ENCODE measurements at regions not wholly inside any gene's neighbourhood (a gene's known extent, or its start where the extent isn't known, plus 50 kb on each side); places are given as distances from the start of the nearest gene placed in this dataset.

DNA sequence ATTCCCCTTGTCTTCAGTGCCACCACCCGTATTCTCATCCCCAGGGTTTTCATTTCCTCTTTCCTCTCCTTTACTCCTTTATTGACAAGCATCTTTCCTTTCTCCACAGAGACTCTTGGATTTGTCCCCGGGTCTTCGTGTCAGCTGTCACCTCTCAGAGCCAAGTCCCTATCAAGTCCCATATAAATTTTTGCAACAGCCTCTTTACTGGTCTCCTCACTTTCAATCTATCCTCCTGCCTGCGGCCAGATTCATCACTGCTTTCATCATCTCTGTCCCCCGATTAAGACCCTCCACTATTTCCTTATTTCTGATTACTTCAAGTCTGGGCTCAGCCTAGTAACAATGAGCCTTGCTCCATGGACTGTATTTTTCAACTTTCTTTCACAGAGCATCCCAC lies 113.8 kb downstream of the CTAGE1 start:
- H3K36me3 Mint-ChIP-seq (ENCODE audit: low read depth), result no peaks in the 10 kb centered on the region
- no peaks in the 10 kb centered on the region for H3K27me3 Mint-ChIP-seq (ENCODE audit: low read depth)
- no peak overlapping the region for H3K4me3 Mint-ChIP-seq
- no peak overlapping the region for H3K27ac Mint-ChIP-seq
- TF ChIP-seq, protein P1, sequence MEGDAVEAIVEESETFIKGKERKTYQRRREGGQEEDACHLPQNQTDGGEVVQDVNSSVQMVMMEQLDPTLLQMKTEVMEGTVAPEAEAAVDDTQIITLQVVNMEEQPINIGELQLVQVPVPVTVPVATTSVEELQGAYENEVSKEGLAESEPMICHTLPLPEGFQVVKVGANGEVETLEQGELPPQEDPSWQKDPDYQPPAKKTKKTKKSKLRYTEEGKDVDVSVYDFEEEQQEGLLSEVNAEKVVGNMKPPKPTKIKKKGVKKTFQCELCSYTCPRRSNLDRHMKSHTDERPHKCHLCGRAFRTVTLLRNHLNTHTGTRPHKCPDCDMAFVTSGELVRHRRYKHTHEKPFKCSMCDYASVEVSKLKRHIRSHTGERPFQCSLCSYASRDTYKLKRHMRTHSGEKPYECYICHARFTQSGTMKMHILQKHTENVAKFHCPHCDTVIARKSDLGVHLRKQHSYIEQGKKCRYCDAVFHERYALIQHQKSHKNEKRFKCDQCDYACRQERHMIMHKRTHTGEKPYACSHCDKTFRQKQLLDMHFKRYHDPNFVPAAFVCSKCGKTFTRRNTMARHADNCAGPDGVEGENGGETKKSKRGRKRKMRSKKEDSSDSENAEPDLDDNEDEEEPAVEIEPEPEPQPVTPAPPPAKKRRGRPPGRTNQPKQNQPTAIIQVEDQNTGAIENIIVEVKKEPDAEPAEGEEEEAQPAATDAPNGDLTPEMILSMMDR (IDR thresholded peaks at IDR 0.05; ENCODE audit: unreplicated experiment in 3 of 3), result no peak
- H3K4me1 Mint-ChIP-seq, result peaks cover 6% of the 10 kb centered on the region
- no peaks in the 10 kb centered on the region for H3K9me3 Mint-ChIP-seq

DNA sequence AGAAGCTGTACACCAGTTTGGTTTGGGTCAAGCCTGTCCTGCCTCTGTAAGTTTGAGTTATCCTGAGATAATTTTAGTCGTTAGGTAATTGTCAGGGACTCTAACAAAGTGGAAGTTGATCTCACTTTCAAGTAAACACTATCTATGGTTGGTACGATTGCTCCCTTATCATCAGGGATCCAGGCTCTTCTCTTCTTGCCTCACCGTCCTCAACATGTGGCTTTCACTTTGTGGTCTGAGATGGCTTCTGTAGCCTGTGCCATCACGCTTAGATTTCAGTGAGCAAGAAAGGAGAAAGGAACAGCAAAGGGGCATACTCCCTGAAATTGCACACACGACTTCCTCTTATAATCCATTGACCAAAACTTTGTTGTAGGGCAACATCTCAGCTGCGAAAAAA lies 115.6 kb downstream of the CTAGE1 start:
- TF ChIP-seq, protein P1 (IDR thresholded peaks at IDR 0.05; ENCODE audit: unreplicated experiment in 3 of 3), result no peak
- no peak overlapping the region for H3K27ac Mint-ChIP-seq

DNA sequence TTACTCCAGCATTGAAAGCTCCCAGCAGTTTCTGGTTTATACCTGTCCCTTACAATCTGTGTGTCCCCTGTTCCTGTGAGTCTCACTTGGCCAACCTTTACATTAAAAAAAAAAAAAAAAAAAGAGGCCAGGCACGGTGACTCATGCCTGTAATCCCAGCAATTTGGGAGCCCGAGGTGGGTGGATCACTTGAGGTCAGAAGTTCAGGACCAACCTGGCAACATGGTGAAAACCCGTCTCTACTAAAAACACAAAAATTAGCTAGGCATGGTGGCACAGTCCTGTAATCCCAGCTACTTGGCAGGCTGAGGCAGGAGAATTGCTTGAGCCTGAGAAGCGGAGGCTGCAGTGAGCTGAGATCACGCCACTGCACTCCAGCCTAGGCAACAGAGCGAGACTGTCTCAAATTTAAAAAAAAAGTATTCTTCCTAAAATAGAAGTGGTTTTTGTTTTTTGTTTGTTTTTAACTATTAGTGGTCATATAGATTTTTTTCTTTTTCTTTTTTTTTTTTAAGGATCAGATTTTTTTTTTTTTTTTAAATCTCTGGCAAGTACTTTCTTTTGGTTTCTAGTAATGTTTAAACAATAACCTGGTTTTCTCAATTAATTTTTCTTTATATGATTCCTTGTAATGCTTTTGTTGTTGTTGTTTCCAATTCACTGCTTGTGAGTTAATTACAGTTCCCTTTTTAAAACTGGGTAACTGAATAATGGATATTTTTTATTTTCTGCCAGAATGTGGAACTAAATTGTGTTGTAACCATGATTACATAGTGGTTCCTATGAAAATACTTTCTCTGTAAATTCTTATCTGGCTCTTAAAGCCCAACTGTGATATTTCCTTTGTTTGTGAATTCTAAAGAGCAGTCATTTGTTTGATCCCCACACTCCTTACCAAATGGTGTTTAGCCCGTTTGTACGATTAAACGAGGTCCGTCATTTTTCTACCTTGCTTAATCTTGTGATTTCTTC lies 116.8 kb downstream of the CTAGE1 start:
- TF ChIP-seq, protein P1 (IDR thresholded peaks at IDR 0.05; ENCODE audit: unreplicated experiment in 3 of 3), result no peak
- Mint-ChIP-seq H3K9me3 (no peaks in the 10 kb centered on the region), H3K27me3 (ENCODE audit: low read depth) (no peaks in the 10 kb centered on the region)

More for the DNA sequence above, 115.6 kb downstream of the CTAGE1 start:
- peaks cover 6% of the 10 kb centered on the region for H3K4me1 Mint-ChIP-seq
- H3K4me3 Mint-ChIP-seq, result no peak overlapping the region
- H3K9me3 Mint-ChIP-seq, result no peaks in the 10 kb centered on the region
- H3K36me3 Mint-ChIP-seq (ENCODE audit: low read depth), result no peaks in the 10 kb centered on the region
- H3K27me3 Mint-ChIP-seq (ENCODE audit: low read depth), result no peaks in the 10 kb centered on the region

DNA sequence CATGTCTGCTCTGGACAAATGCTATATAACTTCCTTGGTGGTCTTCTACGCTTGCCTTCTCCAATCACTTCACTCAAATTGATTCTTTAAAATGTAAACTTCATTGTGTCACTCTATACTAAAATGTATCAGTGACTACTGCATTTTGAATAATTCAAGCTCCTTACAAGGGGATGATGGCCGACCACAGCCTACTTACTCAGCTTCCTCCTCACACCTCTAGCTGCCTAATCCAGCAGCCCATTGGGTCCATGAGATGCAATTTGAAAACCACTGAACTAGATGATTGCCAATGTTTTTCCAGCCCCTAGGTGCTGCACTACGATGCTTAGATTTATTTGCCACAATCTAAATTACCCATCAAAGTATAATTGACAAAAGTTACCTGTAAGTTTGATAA lies 120.7 kb downstream of the CTAGE1 start:
- H3K36me3 Mint-ChIP-seq (ENCODE audit: low read depth), result no peaks in the 10 kb centered on the region
- TF ChIP-seq, protein P1 (IDR thresholded peaks at IDR 0.05; ENCODE audit: unreplicated experiment in 3 of 3), result no peak
- no peaks in the 10 kb centered on the region for H3K27me3 Mint-ChIP-seq (ENCODE audit: low read depth)
- no peak overlapping the region for H3K27ac Mint-ChIP-seq
- no peak overlapping the region for H3K4me3 Mint-ChIP-seq
- no peaks in the 10 kb centered on the region for H3K4me1 Mint-ChIP-seq
- H3K9me3 Mint-ChIP-seq, result peaks cover 2% of the 10 kb centered on the region

More for the DNA sequence above, 116.8 kb downstream of the CTAGE1 start:
- Mint-ChIP-seq H3K27ac (no peak overlapping the region), H3K4me3 (no peak overlapping the region), H3K4me1 (peaks cover 6% of the 10 kb centered on the region), H3K36me3 (ENCODE audit: low read depth) (no peaks in the 10 kb centered on the region)

DNA sequence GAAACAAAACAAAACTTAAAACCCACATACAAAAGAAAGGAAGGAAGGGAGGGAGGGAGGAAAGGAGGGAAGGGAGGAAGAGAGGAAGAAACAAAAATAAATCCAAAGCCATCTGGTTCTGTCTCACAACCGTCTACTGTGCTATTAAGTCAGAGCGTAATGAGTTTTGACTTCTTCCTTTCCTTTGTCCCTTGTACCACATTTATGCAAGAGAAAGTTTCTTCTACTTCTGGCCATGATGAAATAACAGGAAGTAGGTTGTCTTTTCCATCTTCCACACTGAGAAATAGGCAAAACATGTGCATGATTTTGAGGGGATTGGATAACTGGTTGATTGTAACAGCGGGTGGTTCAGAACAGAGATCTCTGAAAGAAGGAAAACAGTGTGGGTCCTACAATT lies 121.4 kb downstream of the CTAGE1 start:
- H3K27ac Mint-ChIP-seq, result no peak overlapping the region
- TF ChIP-seq, protein P1 (IDR thresholded peaks at IDR 0.05; ENCODE audit: unreplicated experiment in 3 of 3), result no peak
- H3K36me3 Mint-ChIP-seq (ENCODE audit: low read depth), result no peaks in the 10 kb centered on the region
- no peaks in the 10 kb centered on the region for H3K4me1 Mint-ChIP-seq
- H3K4me3 Mint-ChIP-seq, result no peak overlapping the region
- H3K27me3 Mint-ChIP-seq (ENCODE audit: low read depth), result no peaks in the 10 kb centered on the region
- H3K9me3 Mint-ChIP-seq, result peaks cover 2% of the 10 kb centered on the region

DNA sequence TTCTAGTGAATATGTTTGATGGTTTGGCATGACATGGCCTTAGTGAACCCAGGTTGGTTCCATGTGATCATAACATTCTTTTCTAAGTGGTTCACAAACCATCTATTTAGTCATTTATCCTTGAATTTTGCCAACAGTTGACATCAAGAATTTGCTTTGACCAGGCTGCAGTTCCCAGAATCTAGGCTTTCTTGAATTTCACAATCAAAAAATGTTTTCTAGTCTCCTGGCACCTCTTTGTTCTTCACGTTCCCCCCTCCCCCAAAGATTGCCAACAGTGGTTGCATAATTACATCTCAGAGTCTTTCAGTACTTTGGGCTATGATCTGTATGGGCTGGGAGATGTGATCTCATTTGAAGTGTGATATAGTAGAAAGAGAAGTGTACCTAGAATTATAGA lies 124.0 kb downstream of the GATA6 start:
- H3K36me3 Mint-ChIP-seq (ENCODE audit: low read depth), result no peaks in the 10 kb centered on the region
- peaks cover 8% of the 10 kb centered on the region for H3K9me3 Mint-ChIP-seq
- no peak overlapping the region for H3K27ac Mint-ChIP-seq
- H3K4me1 Mint-ChIP-seq, result no peaks in the 10 kb centered on the region
- no peaks in the 10 kb centered on the region for H3K27me3 Mint-ChIP-seq (ENCODE audit: low read depth)
- TF ChIP-seq, protein P1 (IDR thresholded peaks at IDR 0.05; ENCODE audit: unreplicated experiment in 3 of 3), result no peak
- H3K4me3 Mint-ChIP-seq, result no peak overlapping the region
